Epithelial cell of prostate (primary cell): ENCODE measurements at regions not wholly inside any gene's neighbourhood (a gene's known extent, or its start where the extent isn't known, plus 50 kb on each side); places are given as distances from the start of the nearest gene placed in this dataset.
"Not testable (repeated sequence)": the region's sequence is repeated elsewhere in the genome, so short reads cannot be mapped to it uniquely, and the experiment has no call there.

ENCODE experiments used
- DNase-seq: peaks from one replicate; pipeline ENCODE4 v3.0.0-alpha.2; 2011; ENCODE audit warnings: low read depth, low spot score
- H3K27ac ChIP-seq: fragments of 450-650 bp; 2 replicates; pipeline ENCODE4 v1.5.1; 2017; ENCODE audit warnings: mild to moderate bottlenecking

DNA sequence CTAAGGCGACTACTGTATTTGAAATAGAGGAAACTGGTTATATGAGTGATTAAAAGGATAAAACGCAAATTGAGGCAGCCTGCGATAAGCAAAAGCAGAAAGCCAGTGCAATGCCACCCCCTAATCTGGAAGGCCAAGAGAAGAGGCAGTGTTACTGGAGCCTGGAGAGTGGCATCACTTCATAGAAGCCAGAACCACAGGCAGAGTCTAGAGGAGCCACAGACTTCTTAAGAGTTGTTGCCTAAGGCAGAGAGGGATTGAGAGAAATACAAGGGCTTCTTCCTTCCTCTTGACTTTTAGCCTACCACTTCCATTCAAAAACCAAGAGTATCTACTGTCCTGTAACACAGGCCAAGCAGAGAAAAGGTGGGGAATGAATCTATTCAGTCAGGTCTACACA, 94.9 kb upstream of the SKAP2 start:
- H3K27ac ChIP-seq, result peak overlapping the region; percentile 70
- no peak for DNase-seq

DNA sequence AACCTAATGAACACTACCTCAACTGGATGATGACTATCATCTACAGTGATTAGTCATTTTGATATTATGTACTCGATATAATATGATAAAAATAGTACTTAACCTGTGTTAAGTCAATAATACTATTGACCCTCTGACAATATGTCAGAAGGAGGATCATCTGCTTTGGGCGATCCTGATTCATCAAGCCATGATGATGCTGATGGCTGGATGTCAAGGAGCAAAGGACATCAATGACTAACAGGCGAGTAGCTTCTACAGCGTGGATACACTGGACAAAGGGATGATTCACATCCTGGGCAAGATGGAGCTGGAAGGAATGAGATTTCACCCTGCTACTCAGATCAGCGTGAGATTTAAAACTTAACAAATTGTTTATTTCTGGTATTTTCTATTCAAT, 94.4 kb upstream of the SKAP2 start:
- peak overlapping the region; percentile 70 for H3K27ac ChIP-seq
- DNase-seq, result peak; percentile 77

DNA sequence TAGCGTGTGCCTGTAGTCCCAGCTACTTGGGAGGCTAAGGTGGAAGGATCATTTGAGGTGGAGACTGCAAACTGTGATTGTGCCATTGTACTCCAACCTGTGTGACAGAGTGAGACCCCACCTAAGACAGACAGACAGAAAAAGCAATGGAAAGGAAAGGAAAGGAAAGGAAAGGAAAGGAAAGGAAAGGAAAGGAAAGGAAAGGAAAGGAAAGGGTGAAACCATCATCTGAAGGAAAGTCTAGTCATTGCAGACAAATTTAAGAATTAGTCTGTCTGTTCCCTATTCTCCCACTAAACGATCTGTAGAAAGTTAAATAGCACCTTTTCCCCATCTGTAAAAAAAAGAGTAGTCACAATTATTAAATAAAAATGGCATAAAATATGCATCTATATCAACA, 91.1 kb upstream of the SKAP2 start:
- H3K27ac ChIP-seq, result no peak overlapping the region
- no peak for DNase-seq

DNA sequence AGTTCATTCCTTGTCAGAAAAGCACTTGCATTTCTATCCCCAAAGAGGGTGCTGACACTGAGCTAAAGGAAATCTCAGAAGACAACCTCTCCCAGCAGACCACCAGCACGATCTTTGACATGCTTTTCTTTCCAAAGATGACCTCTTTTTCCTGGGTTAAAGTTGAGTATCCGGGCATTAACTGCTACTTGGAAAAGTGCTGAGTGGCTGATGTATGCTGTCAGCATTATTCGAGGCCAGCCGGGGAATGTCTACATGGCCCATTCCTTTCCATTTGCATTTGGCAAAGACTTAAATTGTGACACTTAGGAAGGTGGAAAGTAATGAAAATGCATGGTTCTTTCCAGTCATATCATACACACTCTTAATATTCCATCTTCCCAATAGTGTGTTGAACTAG, 90.6 kb upstream of the SKAP2 start:
- no peak for DNase-seq

DNA sequence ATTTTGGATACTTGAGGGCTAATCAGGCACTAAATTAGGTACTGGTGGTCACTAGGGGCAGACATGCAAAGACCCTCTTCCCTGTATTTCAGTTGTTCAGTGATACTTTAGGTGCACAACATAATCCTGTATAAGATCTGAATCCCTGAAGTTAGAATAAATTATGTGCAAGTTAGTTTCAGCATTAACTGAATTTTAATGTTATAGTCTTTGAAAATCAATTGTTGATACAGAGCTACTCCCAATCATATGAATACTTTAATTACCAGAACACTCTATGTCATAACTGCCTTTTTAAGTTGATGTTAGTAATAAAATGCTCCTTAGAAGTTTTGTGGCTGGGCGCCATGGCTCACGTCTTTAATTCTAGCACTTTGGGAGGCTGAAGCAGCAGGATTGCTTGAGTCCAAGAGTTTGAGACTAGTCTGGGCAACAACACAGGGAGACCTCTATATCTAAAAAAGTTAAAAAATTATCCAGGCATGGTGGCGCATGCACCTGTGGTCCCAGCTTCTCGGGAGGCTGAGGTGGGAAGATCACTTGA, 87.1 kb upstream of the SKAP2 start:
- no peak overlapping the region for H3K27ac ChIP-seq
- no peak for DNase-seq

More for the DNA sequence above, 90.6 kb upstream of the SKAP2 start:
- H3K27ac ChIP-seq, result no peak overlapping the region

DNA sequence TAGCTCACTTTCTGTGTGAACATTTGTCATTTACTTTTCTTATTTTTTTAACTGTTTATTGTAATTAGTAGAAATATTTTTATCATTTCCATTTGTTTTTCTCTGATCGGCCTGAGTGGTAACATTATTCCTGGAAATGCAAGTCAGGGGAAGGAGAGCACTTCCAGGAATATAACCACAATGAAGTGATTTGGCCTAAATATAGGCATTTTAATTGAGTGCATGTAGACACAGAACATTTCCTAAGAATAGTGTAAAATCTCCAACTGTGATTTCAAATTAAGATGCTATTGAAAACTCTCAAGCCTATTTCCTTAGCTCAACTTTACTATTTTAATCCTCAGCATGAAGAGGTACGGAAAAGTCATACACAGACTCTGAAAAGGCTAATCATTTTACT, 86.5 kb upstream of the SKAP2 start:
- no peak overlapping the region for H3K27ac ChIP-seq
- no peak for DNase-seq

DNA sequence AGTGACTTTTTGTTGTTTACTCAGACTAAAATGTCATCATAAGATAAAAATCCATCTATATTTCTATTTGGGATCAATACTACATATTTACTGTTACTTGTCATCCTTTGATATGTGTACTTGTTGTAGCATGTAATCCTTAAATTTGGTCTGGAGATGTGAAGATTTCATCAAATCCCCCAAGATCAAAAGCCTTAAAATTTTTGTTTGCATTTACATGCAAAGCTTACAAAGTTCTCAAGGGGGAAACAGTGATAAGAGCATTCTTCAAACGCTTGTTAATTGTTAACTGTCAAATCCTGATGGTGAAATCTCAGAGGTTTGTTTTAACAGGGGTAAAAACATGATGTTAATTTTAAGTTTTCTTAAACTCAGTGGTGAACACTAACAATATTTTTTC, 84.9 kb upstream of the SKAP2 start:
- no peak for DNase-seq
- H3K27ac ChIP-seq, result peak overlapping the region; percentile 91

DNA sequence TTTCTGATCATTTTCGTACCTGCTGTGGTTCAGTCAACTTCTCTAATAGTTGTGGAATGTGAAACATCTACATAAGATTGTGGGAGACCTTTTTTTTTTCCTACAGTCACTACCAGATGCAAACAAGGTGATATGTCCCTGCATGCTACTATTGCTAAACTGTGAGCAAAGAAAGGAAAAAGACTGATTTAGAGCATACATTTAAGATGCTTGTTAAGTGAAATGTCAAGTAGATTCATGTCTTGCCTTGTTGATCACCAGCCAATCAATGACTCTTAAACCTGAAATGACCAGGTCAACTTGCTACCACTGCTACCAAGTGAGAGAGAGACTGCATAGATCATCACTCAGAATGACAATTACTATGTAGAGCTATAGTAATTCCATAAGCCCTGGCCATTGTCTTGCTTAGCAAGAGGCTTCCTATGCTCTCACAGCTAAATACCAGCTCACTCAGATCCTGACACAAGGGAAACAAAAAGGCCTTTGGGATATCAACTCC, 84.3 kb upstream of the SKAP2 start:
- peak; percentile 84 for DNase-seq
- peak overlapping the region; percentile 91 for H3K27ac ChIP-seq

DNA sequence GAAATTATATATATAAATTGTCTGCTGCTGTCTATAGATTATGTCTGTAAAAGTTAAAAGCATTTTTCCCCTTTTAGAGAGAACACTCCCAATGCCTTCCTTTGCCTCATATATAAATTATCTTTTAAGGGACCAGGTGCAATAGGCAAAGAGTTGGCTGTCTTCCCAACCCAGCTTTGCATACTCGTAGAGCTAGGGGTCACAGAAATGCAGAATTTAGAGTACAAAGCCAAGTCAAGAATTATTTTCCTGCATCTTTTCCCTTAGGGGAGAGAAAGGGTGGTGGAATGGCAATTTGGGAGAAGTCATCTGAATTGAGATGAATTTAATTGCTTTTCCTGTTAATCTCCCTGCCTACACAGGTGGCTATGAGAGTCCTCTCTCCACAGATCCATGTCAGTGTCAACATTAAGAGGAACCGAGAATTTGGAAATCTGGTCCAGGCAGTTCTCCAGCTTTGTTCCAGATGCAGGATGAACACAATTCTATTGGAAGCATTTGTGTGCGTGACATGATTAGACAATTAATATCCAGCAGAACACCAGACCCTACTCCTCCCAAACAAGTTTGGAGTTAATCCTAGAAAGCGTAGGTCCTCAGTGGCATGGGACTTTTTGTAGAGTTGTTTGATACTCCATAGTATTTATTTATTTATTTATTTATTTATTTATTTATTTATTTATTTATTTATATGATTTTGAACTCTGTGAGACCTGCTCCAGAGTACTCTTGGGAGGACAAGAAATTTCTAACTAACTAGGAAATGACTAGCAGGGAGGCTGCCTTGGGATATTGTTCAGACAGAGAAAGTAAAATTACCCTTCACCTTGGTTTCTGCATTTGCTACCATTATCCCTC, 80.3 kb upstream of the SKAP2 start:
- DNase-seq, result no peak

DNA sequence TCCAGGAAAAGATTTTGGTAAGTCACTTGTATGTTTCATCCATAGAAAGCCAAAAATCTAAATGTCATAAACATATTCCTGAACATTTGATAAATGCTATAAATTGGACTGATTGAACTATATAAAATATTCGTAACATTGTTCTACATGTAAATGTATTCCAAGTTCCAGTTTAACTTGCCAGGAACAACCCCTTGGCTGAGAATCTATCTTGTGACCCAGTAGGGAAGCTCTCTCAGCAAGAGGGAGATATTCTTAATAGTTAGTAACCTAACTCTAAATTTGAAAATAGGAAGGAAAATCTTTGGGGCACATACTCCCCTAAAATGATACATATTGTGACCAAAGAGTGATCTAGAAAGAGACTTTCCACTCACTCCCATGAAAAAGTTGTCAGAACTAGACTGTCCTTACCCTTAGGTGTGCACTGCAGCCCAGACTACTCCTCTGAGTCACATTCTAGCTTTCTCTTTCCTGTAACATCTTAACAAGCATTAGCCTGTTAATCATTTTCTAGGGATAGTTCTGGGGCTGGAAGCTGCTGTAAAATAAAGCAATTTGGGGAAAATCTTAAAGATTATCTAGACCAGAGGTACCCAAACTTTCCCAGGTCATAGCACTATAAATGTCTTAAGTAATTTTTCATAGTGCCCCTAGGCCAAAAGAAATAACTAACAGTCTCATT, 73.7 kb upstream of the SKAP2 start:
- H3K27ac ChIP-seq, result peak overlapping the region; percentile 1
- DNase-seq, result no peak

More for the DNA sequence above, 80.3 kb upstream of the SKAP2 start:
- H3K27ac ChIP-seq, result no peak overlapping the region

DNA sequence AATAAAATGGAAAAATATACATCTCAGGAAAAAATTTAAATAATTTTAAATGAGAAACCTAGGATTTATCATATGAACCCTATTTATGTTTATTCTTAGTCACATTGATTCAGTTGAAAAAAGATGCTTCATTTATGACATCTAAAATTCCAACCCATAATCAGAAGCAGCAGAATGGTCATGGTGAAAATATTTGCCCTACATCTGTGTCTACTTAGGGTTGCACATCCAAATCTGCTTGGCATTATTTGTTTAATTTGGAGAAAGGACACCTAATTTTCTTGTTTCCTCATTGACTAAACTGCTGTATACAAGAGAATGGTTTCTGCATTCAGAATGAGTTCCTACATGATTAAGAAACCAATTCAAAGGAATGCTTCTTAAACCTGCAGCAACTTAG, 72.9 kb upstream of the SKAP2 start:
- no peak for DNase-seq
- H3K27ac ChIP-seq, result no peak overlapping the region

DNA sequence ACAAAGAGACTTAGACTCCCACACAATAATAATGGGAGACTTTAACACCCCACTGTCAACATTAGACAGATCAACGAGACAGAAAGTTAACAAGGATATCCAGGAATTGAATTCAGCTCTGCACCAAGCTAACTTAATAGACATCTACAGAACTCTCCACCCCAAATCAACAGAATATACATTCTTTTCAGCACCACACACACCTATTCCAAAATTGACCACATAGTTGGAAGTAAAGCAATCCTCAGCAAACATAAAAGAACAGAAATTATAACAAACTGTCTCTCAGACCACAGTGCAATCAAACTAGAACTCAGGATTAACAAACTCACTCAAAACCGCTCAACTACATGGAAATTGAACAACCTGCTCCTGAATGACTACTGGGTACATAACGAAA, 68.2 kb upstream of the SKAP2 start:
- not testable (repeated sequence) for DNase-seq, H3K27ac ChIP-seq

DNA sequence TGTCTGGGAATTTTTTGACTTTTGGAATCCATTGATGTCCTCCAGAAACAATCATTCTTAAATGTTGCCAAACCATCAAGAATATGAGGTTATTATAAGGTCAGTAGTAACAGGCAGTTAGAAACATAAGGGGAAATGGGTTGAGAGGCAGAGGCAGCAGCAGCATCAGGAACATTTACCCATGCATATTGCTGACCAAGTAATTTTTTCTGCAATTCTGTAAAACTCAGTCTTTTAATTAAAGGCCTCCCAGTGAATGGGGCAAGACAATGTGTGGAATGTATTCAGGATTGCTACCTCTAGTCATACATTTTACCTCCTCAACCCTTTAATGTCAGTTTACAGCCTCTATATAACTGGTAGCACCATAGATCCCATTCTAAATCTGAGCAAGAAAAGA, 66.5 kb upstream of the SKAP2 start:
- no peak for DNase-seq

DNA sequence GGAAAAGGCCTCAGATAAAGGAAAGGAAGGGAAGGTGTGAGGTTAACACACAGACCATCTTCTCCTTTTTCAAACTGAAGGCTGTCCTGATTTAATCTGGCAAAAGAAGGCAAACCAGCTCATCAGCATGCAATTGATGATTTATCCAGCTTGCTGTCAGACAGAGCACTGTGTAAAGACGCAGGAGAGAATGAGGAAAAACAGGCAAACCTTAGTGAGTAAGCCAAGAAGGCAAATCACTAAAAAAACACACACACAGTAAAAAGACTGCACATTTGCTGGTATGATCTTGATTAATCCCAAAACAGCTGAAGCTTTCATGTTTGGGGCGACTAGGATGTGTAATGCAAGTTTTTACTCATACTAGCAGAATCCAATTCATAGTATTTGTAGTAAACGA, 65.8 kb upstream of the SKAP2 start:
- DNase-seq, result peak; percentile 46

More for the DNA sequence above, 66.5 kb upstream of the SKAP2 start:
- no peak overlapping the region for H3K27ac ChIP-seq

DNA sequence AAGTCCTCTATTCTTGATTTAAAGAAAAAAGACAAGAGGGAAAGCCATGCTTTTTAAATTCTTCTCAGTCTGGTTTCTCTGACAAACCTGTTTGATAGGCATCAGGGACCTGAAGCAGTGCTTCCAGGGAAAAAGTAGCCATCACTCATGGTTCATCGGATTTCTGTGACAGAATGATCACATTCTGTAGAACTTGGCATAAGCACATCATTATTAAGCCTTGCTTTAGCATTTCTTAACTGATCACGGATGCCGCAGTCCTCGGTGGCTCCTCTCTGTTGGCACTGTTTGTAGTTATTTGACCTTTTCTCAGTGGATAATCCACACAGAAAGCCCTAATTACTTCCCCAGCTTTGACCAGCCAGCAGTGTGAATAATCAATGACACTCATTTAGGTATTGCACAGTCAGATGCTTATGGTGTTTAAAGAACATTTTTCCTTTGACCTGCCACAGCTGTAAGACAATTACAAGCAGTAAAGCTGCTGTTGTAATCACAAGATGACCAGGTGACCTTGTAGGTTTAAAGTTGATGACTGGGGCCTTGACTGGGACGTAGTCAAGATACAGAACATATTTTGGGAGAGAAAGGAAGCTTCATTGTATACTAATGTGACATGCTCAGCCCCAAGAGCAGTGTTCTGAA, 64.4 kb upstream of the SKAP2 start:
- H3K27ac ChIP-seq, result no peak overlapping the region
- DNase-seq, result no peak

More for the DNA sequence above, 65.8 kb upstream of the SKAP2 start:
- peak overlapping the region; percentile 1 for H3K27ac ChIP-seq

DNA sequence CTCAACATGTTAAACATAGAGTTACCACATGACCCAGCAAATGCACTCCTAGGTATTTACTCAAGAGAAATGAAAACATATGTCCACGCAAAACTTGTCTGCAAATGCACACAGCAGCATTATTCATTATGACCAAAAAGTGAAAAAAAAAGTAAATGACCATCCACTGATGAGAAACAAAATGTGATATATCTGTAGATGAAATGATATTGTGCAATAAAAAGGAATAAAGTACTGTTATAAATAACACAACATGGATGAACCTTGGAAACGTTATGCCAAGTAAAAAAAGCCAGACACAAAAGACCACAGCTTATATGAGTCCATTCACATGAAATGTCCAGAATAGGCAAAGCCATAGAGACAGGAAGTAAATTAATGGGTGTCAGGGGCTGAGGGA, 61.4 kb upstream of the SKAP2 start:
- no peak overlapping the region for H3K27ac ChIP-seq
- no peak for DNase-seq

DNA sequence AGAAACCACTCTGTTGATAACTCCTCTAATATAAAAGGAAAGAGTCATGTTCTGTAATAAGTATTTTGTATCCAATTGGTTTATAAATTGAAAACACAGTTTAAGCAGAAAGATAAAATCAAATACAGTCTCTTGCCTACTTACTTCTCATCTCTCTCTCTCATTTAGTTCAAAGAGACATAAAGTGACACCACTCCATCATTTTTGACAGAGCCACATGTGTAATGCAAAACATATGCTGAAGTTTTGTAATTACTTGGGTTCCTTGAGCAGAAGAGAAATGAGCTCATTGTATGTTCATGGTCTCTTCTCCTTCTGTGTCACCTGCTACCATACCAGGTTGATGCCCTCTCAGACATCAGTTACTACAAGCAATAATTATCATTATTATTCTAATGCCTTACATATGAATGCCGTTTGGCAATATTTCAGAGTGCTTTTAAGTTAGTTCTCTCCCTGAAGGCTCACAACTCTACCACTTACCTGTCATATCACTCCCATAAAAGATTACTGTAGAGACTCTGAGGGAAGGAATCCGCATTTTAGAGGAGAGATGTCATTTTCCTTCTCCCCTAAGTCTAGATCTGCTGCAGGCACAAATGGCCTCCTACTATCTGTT, 59.9 kb upstream of the SKAP2 start:
- no peak overlapping the region for H3K27ac ChIP-seq
- no peak for DNase-seq

DNA sequence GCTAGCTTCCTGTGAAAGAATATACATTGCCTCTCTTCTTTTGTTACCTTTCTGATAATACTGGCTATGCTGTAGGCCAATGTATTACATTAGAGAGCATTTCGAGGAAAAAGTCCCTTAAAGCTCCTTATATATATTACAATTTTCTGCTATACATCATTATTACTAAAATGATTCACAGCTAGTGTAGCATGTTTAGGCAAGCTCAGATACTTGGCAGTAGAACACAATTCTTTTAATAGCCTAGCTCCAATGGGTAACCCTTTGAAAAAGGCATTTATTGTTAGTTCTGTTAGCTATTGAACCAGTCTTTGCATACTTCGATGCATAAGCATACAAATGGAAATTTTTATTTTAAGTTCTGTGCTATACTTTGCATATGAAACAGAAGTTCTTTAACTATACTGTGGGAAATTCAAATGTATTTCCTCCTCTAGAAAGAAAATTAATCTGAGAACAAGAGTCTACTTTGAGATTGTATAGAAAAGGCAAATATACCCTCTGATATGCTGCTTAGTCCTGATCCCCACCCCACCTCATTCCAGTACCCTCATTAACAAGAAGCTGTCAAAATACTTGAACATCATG, 55.6 kb upstream of the SKAP2 start:
- DNase-seq, result no peak
- H3K27ac ChIP-seq, result peak overlapping the region; percentile 75

DNA sequence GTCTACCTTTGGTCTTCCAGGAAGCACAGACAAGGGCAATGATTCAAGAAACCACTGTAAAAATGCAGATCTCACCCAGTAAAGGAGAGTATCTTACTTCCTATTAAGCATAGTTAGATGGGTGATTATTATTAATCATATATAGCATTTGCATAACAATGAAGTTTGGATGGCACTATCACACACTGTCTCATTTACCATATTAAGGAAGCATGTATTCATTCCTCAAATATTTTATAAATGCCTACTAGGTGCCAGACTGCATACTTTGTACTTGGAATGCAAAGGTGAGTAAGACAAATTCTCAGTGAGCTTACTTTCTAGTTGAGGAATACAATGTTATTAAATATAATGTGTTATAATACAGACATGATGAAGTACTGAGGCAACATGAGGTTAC, 53.9 kb upstream of the SKAP2 start:
- peak overlapping the region; percentile 75 for H3K27ac ChIP-seq
- peak; percentile 41 for DNase-seq

DNA sequence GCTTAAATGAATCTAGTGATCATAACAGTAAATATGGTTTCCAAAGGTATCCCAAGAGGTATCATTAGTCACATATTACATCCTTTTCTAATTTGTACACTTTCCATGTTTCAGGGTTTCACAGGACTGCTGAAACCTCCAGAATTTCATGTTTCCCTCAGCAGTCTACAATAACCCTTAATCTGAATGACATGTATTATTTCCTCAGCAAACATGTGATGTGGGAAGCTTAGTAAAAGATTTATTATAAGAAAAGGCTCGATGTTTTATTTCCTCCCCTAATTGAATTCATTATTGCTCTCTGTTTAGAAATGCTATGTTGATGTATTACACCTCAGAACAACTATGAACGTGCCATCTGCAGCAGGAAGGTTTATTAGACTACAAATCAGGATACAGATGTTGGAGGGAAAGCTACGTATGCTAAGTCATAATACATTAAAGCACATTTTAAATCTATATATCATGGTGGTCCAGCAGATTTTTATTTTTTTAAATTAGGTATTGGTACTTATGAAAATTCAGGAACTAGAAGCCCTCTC, 52.5 kb upstream of the SKAP2 start:
- DNase-seq, result no peak
- H3K27ac ChIP-seq, result no peak overlapping the region
